ENCODE measurements at regions not wholly inside any gene's neighbourhood (a gene's known extent, or its start where the extent isn't known, plus 50 kb on each side); places are given as distances from the start of the nearest gene placed in this dataset.
"Not testable (repeated sequence)": the region's sequence is repeated elsewhere in the genome, so short reads cannot be mapped to it uniquely, and the experiment has no call there.

DNA sequence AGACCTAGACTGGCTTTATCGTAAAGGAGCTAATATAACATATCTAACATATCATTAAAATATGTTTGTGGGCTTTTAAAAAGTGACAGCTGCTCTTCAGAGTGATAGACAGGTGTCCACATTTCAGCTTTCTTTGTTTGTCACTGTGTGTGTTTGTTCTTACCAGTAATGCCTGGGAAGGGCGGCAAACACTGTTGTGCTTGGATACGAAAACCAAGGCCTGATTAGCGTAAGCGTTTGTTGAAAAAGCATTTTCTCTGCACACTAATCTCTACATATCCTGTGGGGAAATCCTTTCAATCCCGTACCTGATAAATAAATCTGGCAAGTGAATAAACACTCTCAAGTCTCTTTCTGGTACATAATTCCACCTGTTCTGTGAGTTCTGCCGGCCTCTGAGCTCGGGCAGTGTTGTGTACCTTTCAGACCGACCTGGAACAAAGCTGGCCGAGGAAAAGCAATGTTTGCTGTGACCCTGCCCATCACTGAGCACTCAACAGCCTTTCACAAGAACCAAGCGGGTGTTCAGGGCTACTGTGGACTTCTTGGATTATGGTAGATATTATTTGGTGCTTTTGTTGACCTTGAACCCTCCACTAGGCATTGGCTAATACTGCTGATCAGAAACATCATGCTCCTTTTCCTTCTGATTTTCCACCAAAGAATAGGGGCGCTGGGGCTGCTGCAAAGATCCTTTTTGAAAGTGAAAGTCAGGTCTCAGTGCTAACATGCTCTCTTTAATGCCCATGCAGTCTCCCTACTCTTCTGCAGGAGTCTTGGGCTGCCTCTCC, 100.4 kb downstream of the CD83 start:
- no peak for DNase-seq (ENCODE audit: low spot score)

DNA sequence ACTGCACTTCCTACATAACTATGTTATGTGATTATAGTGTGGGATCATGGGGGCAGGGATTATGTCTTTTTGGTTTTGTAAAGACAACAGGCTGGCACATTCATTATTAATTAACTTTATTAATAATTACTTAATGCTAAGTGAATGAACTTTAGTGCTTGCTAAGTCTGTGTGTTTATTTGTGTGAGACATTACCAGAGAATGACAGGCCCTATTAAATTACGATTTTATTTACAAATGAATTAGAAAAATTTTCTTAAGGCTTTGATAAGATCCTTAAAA, 100.9 kb downstream of the CD83 start:
- no peak for DNase-seq (ENCODE audit: low spot score)

GRCh38 chr6:14221564-14222279, 104.2 kb downstream of the CD83 start:
- no peak for DNase-seq (ENCODE audit: low spot score)

- DNase-seq (ENCODE audit: low spot score): no peak
Observed at GRCh38 chr6:14222956-14223355, 105.4 kb downstream of the CD83 start.

- no peak for DNase-seq (ENCODE audit: low spot score)
Observed at GRCh38 chr6:14224359-14225103, 107.0 kb downstream of the CD83 start.

GRCh38 chr6:14226051-14226660, 108.6 kb downstream of the CD83 start:
- DNase-seq (ENCODE audit: low spot score): no peak

GRCh38 chr6:14228571-14228970, 111.0 kb downstream of the CD83 start:
- no peak for DNase-seq (ENCODE audit: low spot score)

DNA sequence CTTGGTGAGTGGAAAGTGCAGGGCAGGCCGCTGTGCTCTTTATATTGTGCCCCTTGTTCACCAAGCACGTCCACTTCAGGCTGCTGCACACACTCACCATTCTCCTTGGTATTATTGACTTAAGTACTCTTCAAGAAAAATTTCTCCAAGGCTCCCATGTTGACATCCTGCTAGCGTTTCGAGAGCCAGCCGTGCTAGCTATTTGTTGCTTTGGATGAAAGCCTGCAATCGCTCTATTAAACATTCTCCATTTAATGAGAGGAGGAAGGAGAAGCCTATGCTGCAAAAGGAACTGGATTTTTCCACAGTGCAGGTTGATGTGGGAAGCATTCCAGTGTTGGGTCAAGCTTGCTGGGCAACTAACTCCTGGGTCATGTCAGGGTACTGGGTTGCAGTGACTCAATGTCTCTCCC, 113.5 kb downstream of the CD83 start:
- DNase-seq (ENCODE audit: low spot score): no peak

- DNase-seq (ENCODE audit: low spot score): no peak
Observed at GRCh38 chr6:14231501-14232280, 114.1 kb downstream of the CD83 start.

- no peak for DNase-seq (ENCODE audit: low spot score)
Observed at GRCh38 chr6:14232889-14233288, 115.3 kb downstream of the CD83 start.

DNA sequence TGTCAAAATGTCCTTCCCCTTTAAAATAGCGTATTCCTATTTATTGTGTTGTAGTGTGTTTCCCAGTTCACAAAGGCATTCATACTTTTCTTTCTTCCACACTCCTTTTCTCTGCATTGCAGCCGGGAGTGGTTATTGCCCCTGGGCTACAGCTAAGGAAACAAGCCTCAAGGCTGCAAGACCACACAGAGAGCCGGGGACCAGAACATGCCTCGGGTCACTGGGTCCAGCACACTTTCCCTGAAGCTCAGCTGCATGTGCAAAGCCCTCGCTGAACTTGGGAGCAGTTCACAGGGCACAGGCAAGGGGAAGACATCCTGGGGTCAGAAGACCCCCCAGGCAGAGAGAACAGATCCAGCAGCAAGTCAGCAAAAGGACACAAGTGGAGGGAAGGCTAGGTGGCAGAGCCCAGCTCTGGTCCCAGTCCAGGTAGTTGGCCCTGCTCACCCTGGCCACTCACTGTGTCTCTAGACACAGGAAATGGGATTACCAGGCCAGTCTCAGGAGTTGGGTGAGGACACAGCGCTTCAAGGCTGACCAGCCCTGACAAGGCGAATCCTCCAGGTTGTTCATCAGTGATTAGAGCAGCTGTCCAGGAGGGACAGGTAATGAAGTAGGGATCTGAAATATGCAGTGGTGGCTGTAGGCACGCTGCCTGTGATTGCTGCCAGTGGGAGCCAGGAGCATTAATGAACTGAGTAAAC, 118.2 kb downstream of the CD83 start:
- no peak for DNase-seq (ENCODE audit: low spot score)

DNA sequence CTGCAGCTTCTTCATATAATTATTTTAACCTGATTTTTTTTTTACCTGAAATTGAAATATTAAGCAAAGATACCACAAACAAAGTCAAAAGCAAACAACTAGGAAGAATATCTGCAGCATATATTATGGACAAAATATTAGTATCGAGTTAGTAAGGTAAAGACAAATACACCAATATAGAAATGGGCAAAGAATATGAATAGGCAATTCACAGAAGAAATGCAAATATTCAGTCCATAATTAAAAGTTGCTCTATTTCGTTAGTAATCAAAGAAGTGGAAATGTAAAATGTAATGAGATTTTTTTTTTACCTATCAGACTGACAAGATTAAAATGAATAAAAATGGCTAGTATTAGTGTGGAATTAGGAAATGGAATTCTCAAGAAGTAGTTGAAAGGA, 121.5 kb downstream of the CD83 start:
- DNase-seq (ENCODE audit: low spot score): no peak

GRCh38 chr6:14240411-14241166, 123.0 kb downstream of the CD83 start:
- no peak for DNase-seq (ENCODE audit: low spot score)

GRCh38 chr6:14241255-14242070, 123.9 kb downstream of the CD83 start:
- no peak for DNase-seq (ENCODE audit: low spot score)

DNA sequence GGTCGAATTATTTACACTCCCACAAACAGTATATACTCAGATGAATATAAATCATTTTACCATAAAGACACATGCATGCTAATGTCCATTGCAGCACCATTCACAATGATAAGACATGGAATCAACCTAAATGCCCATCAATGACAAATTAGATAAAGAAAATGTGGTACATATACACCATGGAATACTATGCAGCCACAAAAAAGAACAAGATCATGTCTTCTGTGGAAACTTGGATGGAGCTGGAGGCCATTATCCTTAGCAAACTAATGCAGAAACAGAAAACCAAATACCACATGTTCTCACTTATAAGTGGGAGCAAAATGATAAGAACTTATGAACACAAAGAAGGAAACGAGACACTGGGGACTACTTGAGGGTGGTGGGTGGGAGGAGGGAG, 125.3 kb downstream of the CD83 start:
- DNase-seq (ENCODE audit: low spot score): not testable (repeated sequence)

- DNase-seq (ENCODE audit: low spot score): no peak
Observed at GRCh38 chr6:14243597-14243996, 126.0 kb downstream of the CD83 start.

GRCh38 chr6:14246876-14247275, 129.3 kb downstream of the CD83 start:
- DNase-seq (ENCODE audit: low spot score): no peak

GRCh38 chr6:14250573-14250972, 133.0 kb downstream of the CD83 start:
- no peak for DNase-seq (ENCODE audit: low spot score)

DNA sequence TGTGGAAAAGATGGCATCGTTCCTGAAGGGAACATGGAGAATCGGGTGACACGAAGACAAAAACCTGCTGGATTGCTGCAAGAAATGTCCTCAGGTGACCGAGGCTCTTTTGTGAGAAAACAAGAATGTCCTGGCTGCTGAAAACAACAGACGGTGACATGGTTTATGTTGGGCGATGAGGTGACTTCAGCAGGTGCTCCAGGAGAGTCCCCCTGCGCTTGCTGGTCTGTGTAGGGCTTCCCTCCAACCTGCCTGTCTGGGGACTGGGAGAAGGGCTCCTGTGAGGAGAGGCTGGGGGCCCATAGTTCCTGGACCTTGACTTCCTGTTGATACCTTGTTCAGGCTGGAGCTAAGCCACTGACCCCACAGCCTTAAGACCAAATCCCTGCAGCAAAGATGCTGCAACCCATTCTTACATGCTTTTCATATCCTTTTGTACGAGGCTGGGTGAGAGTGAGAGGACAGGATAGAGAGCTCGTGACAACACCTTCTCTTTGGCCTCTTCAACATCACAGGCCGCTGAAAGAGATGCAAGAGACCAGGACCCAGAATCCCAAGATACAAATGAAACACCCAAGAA, 134.8 kb downstream of the CD83 start:
- DNase-seq (ENCODE audit: low spot score): no peak
